Skin of body (tissue), 1 donor: ENCODE measurements at regions not wholly inside any gene's neighbourhood (a gene's known extent, or its start where the extent isn't known, plus 50 kb on each side); places are given as distances from the start of the nearest gene placed in this dataset.

Source experiments
- DNase-seq: peaks from one replicate; lab custom pipeline; 2025; lab: John Stamatoyannopoulos, UW

GRCh38 chr16:51085271-51085670 is 65.8 kb downstream of the SALL1 start:
- DNase-seq, result no peak

DNA sequence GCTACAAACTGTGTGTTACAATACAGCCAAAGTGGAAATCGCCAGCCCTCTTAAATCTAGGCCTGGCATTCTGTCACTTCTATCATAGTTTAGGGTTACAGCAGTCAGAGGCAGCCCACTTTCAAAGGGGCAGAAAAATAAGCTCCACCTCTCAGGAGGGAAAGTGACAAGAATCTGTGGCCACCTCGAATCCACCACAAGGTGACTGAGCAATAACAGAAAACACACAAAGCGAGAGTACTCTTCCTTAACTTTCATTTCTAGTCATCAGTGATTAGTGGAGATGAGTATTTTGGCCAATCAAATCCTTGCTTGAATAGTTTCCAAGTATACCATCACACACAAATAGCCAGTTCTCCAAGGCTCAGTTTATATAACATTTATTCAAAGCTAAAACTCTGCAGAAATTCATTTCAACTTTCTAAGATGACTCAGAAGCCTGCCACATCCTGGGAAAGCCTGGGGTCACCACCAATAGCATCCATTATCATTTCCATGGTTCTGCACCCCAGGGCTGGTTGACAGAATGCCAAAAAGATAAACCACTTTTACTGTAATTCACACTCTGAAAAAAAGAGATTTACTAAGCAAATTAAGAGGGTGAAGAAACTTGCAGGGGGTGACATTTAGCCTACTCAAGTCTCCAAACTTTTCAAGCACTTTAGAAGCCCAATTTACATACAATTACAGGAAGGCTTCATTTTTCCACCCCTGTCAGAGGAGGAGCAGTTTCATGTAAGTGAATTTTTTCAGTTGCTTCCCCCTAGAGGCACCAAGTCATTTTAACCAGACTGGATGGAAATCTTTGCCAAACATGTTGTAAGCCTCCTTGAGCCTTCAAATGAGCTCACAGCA is 66.8 kb downstream of the SALL1 start:
- no peak for DNase-seq

- no peak for DNase-seq
Measured at GRCh38 chr16:51072591-51072990, 78.5 kb downstream of the SALL1 start.

GRCh38 chr16:51071326-51071725 is 79.7 kb downstream of the SALL1 start:
- DNase-seq, result no peak

GRCh38 chr16:51067352-51067751 is 83.7 kb downstream of the SALL1 start:
- no peak for DNase-seq

- no peak for DNase-seq
Measured at GRCh38 chr16:51062039-51062438, 89.0 kb downstream of the SALL1 start.

- DNase-seq, result no peak
Measured at GRCh38 chr16:51061328-51061727, 89.7 kb downstream of the SALL1 start.

DNA sequence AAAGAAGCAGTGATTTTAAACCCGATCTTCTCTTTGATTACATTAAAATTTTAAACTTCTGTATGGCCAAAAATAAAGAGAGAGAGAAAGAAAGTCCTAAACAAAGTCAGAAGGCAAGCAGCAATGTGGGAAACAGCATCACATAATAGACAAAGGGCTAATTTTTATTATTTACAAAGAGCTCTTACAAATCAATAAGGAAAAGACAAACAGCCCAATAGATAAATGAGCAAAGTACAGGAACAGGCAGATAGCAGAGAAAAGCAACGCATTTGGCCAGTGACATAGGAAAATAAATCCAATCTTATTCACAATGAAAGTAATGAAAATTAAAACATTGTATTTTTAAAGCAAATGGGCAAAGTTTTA is 93.1 kb downstream of the SALL1 start:
- DNase-seq, result no peak

DNA sequence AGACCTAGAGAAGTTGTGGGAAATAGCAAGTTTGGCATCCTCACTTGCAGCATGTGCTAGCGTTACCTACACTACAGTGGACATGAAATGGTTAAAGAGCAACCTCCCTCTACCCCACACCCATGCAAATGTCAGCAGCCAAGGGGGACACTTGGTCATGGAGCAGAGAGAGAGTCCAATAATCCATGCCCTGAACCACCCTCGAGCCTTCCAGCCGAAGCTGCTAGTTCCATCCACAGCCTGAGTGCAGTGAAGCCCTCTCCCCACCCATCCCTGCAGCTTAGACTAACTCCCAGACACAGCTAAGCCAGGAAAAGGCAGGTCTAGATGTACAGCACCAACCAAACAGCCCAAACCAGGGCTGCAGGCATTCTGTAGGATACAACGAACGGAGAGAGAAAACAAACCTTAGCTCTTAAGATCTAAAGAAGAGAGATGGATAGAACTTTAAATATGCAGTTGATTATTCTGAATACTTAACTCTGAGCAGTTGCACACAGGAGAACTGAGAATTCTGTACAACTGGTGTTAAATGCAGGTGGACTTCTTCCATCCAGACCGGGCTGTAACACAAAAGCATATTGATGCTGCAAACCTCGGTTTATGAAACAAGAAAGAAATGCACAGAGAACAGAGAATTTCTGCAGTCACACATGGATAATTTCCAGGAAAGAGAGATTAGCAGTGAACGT is 93.8 kb downstream of the SALL1 start:
- no peak for DNase-seq

GRCh38 chr16:51056331-51056730 is 94.7 kb downstream of the SALL1 start:
- DNase-seq, result no peak

DNA sequence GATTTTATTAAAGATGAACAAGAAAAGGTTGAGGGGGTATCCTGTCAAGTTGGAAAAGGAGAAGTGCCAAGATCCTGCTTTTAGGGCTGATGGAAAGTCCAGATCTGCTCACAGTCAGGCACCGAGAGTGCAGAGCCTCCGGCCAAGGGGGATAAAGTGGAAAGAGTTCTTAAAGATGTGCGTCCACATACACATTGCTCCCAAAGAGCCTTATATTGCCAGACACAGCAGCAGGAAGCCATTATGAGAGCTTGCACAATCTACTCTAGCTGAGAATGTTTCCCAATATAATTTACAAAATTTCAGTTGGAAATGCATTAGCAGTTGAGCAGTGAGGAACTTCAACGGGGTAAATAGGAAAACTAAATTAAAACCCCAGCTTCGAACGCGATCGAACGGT is 95.6 kb downstream of the SALL1 start:
- no peak for DNase-seq

- no peak for DNase-seq
Measured at GRCh38 chr16:51053775-51054174, 97.3 kb downstream of the SALL1 start.

GRCh38 chr16:51051671-51052070 is 99.4 kb downstream of the SALL1 start:
- DNase-seq, result no peak

GRCh38 chr16:51050377-51050706 is 100.7 kb downstream of the SALL1 start:
- no peak for DNase-seq

DNA sequence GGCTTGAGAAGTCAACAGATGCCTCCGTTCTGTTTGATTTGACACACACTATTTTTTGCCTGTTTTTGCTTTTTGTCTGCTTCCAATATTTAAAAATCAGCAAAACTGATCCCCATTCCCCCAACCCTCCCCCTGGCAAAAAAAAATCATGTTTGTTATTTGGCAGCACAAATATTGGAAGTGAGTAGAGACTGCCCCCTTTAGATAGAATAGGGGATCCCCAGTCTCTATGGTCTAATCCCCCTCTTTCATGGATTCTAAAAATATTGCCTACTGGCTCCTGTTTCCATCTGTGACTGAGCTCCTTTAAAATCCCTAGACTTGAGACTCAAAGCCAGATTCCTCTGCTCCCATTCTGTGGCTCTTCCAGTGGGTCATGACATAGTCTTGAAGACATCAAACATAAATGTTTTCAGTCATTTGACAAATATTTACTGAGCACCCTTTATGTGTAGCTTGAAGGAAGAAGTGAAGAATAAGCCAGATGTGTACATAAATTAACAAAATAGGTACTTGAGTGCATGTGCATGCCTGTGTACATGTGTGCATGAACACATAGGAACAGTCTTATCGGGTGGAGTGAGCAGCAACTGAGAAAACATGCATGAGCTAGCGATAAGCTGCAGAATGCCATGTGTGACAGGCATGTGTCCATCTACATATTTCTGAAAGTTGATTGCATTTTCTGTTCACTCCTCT is 101.2 kb downstream of the SALL1 start:
- DNase-seq, result no peak

DNA sequence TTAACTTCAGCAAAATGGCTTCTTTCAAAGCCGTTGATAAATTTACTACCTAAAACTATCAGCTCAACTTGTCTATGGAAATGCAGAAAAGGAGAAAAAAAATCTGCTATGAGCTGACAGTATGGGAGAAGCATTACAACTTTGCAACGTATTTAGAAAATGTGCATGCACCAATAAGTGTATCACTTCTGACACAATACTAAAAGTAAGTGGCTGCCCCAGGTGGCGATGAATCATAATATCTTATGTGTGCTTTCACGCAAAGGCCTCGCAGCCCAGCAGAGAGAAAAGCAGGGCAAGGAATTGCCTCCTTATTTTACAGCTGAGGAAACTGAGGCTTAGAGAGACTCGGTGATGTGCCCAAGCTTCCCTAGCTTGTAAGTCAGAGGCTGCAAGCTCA is 101.8 kb downstream of the SALL1 start:
- DNase-seq, result no peak

GRCh38 chr16:51048544-51048943 is 102.5 kb downstream of the SALL1 start:
- DNase-seq, result no peak

DNA sequence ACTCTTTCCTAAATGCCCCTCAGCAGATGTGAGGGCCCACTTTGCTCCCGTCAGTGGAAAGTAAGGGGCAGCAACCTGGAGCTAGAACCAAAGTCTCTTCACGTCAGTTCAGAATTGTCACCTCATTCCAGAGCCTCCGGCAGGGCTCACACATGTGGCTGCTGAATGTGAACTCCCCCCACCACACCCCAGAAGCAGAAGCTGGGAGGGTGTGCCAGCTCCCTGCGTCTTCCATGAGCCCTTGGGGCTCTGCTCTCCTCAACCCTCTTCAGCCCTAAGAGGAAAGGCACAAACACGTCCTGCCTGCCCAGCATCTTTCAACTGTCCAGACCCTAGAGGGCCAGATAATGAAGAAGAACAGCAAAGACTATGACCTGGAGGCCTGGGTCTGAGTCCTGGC is 105.3 kb downstream of the SALL1 start:
- DNase-seq, result no peak

DNA sequence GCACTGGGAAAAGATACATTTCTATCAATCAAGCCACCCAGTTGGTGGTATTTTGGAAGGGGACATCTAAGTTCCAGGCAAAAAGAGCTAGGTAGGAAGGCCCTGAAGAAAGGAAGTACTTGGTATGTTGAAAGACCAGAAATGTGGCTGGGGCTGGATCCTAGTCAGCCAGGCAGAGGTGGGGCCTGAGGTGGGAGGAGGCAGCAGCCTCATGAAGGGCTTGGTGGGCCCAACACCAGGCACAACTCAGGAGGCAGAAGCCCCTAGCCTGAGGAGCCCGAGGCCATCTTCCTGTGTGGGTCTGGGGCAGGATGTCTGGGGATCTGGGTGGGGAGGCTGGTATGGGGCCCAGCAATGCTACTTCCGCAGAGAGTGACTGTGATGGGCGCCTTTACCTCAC is 105.9 kb downstream of the SALL1 start:
- DNase-seq, result no peak

DNA sequence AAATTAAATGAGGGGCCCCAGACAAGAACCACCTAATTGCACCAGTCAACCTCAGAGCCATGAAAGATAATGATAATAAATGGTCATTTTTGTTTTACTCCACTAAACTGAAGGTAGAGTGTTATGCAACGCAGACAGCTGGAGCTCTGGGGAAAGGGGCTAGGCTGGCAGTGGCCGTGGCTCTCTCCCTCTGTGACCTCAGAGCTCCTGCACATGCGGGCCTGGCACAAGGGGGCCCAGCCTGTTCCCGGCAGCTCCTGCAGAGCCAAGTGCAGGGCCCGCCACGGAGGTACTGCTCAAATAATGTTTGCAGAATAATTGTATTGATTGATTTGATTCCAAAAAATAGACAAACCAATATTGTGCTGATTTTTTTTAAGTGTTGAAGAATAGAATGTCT is 109.5 kb downstream of the SALL1 start:
- DNase-seq, result no peak

DNA sequence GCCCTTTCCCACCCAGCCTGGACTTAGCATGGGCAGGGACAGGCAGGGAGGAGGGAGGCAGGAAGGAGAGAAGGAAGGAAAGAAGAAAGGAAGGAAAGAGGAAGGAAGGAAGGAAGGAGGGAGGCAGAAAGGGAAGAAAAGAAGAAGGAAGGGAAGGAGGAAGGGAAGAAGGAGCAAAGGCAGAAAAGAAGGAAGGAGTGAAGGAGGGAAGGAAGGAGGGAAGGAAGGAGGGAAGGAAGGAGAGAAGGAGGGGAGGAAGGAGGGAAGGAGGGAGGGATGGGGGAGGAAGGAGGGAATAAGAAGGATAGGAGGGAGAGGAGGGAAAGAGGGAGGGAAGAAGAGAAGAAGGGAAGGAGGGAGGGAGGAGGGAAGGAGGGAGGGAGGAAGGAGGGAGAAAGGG is 110.4 kb downstream of the SALL1 start:
- DNase-seq, result no peak

DNA sequence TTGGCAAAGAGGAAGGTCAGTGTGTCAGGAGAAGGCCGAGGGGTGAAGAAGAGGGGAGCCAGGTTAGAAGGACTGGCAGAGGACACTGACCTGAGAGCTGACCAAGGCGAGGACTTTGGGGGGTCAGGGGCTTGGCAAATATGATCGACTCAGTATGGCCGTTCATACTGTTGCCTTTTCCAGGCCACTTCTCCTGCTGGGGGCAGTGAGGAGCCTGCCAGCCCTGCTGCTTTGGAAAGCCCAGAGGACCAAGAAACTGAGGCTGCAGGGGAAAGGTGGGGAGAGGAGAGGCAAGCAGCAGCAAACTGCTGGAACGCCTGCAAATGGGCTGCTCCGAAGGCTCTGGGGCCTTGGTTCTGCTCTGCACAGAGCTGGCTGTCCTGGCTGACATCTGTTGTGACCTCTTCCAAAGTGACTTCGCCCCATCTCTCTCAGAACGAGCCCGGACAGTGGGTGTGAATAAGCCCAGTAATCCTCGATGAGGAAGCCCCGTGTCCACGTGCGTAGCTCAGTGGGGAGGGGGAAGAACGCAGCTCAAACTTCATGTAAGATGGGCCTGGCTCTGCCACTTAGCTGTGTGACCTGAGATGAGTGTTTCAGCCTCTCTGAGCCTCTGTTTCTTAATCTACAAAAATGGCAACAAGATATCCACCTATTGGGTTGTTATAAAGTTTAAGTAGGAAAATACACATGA is 111.3 kb downstream of the SALL1 start:
- no peak for DNase-seq
